Suprapubic skin (tissue), 4 donors: ENCODE measurements at regions not wholly inside any gene's neighbourhood (a gene's known extent, or its start where the extent isn't known, plus 50 kb on each side); places are given as distances from the start of the nearest gene placed in this dataset.

ENCODE experiments used
- DNase-seq, 2 donors: peaks; one replicate each; pipeline ENCODE4 v3.0.0-alpha.2; 2019; ENCODE audit warnings: low spot score in 2 of 2
- H3K27ac ChIP-seq: fragments of 200-600 bp; sonication (generic); one replicate; pipeline ENCODE4 v1.5.1; 2019
- H3K27me3 ChIP-seq: fragments of 200-600 bp; sonication (generic); one replicate; pipeline ENCODE4 v1.5.1; 2019
- H3K36me3 ChIP-seq: fragments of 200-600 bp; sonication (generic); one replicate; pipeline ENCODE4 v1.5.1; 2019
- H3K4me1 ChIP-seq: fragments of 200-600 bp; sonication (generic); one replicate; pipeline ENCODE4 v1.5.1; 2019
- H3K4me3 ChIP-seq: fragments of 200-600 bp; sonication (generic); one replicate; pipeline ENCODE4 v1.5.1; 2019; ENCODE audit warnings: mild to moderate bottlenecking
- H3K9me3 ChIP-seq: fragments of 200-600 bp; sonication (generic); one replicate; pipeline ENCODE4 v1.5.1; 2019
- CTCF ChIP-seq, 2 donors: fragments of 200-600 bp in 1 of 2; fragments of 450-650 bp in 1 of 2; sonication (generic) in 1 of 2; IDR thresholded peaks; one replicate each; pipeline ENCODE4 v1.5.1; 2016 to 2019; ENCODE audit warnings: antibody characterized with exemption in 2 of 2, mild to moderate bottlenecking in 1 of 2, moderate library complexity in 1 of 2
- EP300 ChIP-seq: sonication (generic); formaldehyde crosslinking; IDR thresholded peaks from one replicate; pipeline ENCODE4 v1.6.1; 2017; ENCODE audit warnings: antibody characterized with exemption
- POLR2A ChIP-seq, 2 donors: fragments of 450-650 bp; IDR thresholded peaks; one replicate each; pipeline ENCODE4 v1.6.1; 2017; ENCODE audit warnings: antibody characterized with exemption in 2 of 2, mild to moderate bottlenecking in 2 of 2, moderate library complexity in 2 of 2
- POLR2AphosphoS5 ChIP-seq, 3 donors: sonication (generic); formaldehyde crosslinking; IDR thresholded peaks; one replicate each; pipeline ENCODE4 v1.6.1; 2017; ENCODE audit warnings: antibody characterized with exemption in 3 of 3
- WGBS: methylation state at CpG from one replicate; pipeline ENCODE4 v1.1.5; 2018; 5-methylcytosine and 5-hydroxymethylcytosine counted together

- H3K9me3 ChIP-seq = no peaks in the 10 kb centered on the region
- H3K36me3 ChIP-seq = no peaks in the 10 kb centered on the region
- no peaks in the 10 kb centered on the region for H3K4me1 ChIP-seq
- WGBS = 21% methylated on average over 2 of the region's 2 CpGs
- H3K27me3 ChIP-seq = no peaks in the 10 kb centered on the region
- DNase-seq = no peak
- H3K27ac ChIP-seq = peak overlapping the region; percentile 8
- TF ChIP-seq EP300 (no peak), POLR2A (IDR thresholded peaks at IDR 0.05) (no peak), POLR2AphosphoS5 (IDR thresholded peaks at IDR 0.05) (no peak), CTCF (IDR thresholded peaks at IDR 0.05) (no peak)
- no peak overlapping the region for H3K4me3 ChIP-seq
Observed at GRCh38 chr2:215851082-215851481, 162.3 kb downstream of the MREG start.

- TF ChIP-seq EP300 = no peak
- TF ChIP-seq POLR2AphosphoS5 (IDR thresholded peaks at IDR 0.05) = no peak
- no peak for TF ChIP-seq CTCF (IDR thresholded peaks at IDR 0.05)
- TF ChIP-seq POLR2A (IDR thresholded peaks at IDR 0.05) = no peak
- no peaks in the 10 kb centered on the region for H3K36me3 ChIP-seq
- no peaks in the 10 kb centered on the region for H3K27me3 ChIP-seq
- H3K27ac ChIP-seq = no peak overlapping the region
- no peaks in the 10 kb centered on the region for H3K9me3 ChIP-seq
- WGBS = 84% methylated on average over 4 of the region's 4 CpGs
- no peaks in the 10 kb centered on the region for H3K4me1 ChIP-seq
- no peak for DNase-seq
- no peak overlapping the region for H3K4me3 ChIP-seq
Observed at GRCh38 chr2:215850380-215850779, 163.0 kb downstream of the MREG start.

- Histone ChIP-seq H3K9me3 (no peaks in the 10 kb centered on the region), H3K27ac (no peak overlapping the region), H3K27me3 (no peaks in the 10 kb centered on the region), H3K4me3 (no peak overlapping the region), H3K36me3 (no peaks in the 10 kb centered on the region), H3K4me1 (no peaks in the 10 kb centered on the region)
- no peak for TF ChIP-seq POLR2AphosphoS5 (IDR thresholded peaks at IDR 0.05)
- no peak for TF ChIP-seq POLR2A (IDR thresholded peaks at IDR 0.05)
- TF ChIP-seq CTCF (IDR thresholded peaks at IDR 0.05) = no peak
- TF ChIP-seq EP300 = no peak
- no peak for DNase-seq
- WGBS = 90% methylated on average over 6 of the region's 6 CpGs
Observed at GRCh38 chr2:215849771-215850170, 163.6 kb downstream of the MREG start.

DNA sequence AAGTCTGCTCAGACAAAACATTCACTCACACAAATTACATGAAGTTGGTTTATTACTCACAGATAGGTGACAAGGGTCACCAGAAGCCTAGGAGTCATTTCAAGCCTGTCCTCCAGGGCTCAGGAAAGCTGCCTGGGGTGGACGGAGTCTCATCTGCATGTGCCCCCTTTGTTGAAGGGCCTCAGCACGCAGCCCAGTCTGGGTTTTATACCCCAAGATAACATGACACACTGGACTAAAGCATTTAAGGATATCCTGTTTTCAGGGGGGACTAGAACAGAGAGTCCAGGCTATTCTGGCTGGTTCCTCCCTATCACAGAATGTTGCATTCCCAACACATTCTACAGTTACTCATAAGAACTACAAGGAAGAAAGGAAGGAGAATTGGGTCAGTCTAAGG is 164.7 kb downstream of the MREG start:
- Histone ChIP-seq H3K27me3 (no peaks in the 10 kb centered on the region), H3K27ac (no peak overlapping the region), H3K9me3 (no peaks in the 10 kb centered on the region), H3K4me3 (no peak overlapping the region), H3K4me1 (no peaks in the 10 kb centered on the region), H3K36me3 (no peaks in the 10 kb centered on the region)
- 100% methylated on average over 1 of the region's 2 CpGs for WGBS
- DNase-seq = no peak
- TF ChIP-seq POLR2A (IDR thresholded peaks at IDR 0.05) = no peak
- no peak for TF ChIP-seq POLR2AphosphoS5 (IDR thresholded peaks at IDR 0.05)
- TF ChIP-seq CTCF (IDR thresholded peaks at IDR 0.05) = no peak
- no peak for TF ChIP-seq EP300

- WGBS = 82% methylated on average over 3 of the region's 3 CpGs
- DNase-seq = no peak
- Histone ChIP-seq H3K4me3 (no peak overlapping the region), H3K36me3 (no peaks in the 10 kb centered on the region), H3K27ac (no peak overlapping the region), H3K9me3 (no peaks in the 10 kb centered on the region), H3K4me1 (peaks cover 2% of the 10 kb centered on the region), H3K27me3 (no peaks in the 10 kb centered on the region)
- TF ChIP-seq EP300 (no peak), POLR2A (IDR thresholded peaks at IDR 0.05) (no peak), POLR2AphosphoS5 (IDR thresholded peaks at IDR 0.05) (no peak), CTCF (IDR thresholded peaks at IDR 0.05) (no peak)
Observed at GRCh38 chr2:215848146-215848545, 165.2 kb downstream of the MREG start.
